ENCODE measurements at regions not wholly inside any gene's neighbourhood (a gene's known extent, or its start where the extent isn't known, plus 50 kb on each side); places are given as distances from the start of the nearest gene placed in this dataset.

GRCh38 chr11:62061356-62062222 is 62.2 kb upstream of the INCENP start:
- TF ChIP-seq EZH2 (IDR thresholded peaks at IDR 0.05; ENCODE audit: insufficient read depth, poor library complexity, severe bottlenecking): no peak
- no peak for TF ChIP-seq EZH2phosphoT487 (IDR thresholded peaks at IDR 0.05; ENCODE audit: insufficient read depth, low read depth)
